ENCODE measurements at regions not wholly inside any gene's neighbourhood (a gene's known extent, or its start where the extent isn't known, plus 50 kb on each side); places are given as distances from the start of the nearest gene placed in this dataset.
A peak's percentile ranks its signal among the peaks of the same experiment; 100 is the strongest.

DNA sequence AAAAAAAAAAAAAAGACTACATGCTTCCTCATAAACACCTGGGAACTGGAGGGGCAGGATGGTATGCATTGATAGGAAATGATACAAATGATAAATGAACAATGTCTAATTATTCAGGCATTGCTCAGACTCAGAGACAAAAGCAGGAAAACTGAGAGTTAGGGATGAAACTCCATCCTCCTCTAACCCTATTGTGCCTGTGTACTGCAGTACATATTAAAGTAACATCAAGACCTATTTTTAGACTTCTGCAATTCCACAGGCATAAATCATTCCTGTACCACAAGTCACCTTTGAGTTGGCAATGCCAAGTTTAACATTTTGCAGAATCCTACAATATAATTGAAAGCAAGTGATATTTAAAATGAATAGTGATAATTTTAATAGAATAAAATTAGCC lies 156.5 kb upstream of the USP15 start:
- no peaks in the 10 kb centered on the region for H3K79me2 ChIP-seq (ENCODE audit: insufficient read depth, low read length)
- H4K20me1 ChIP-seq (ENCODE audit: insufficient read depth, low read length) = no peaks in the 10 kb centered on the region
- H3K4me3 Mint-ChIP-seq = no peak overlapping the region
- peaks cover 9 to 12% of the 10 kb centered on the region in 2 donors for H3K4me1 ChIP-seq (ENCODE audit: control insufficient read depth in 1 of 2, insufficient read depth in 2 of 2, low read length in 2 of 2)
- no peaks in the 10 kb centered on the region for H3K9me3 ChIP-seq (replicated peaks in 1 of 2; ENCODE audit: control insufficient read depth in 1 of 2, insufficient read depth in 1 of 2, low read length in 2 of 2)
- H3K9me3 Mint-ChIP-seq = peaks cover 0 to 4% (median 0%) of the 10 kb centered on the region in 7 donors
- H2AFZ ChIP-seq (ENCODE audit: insufficient read depth, low read depth, low read length, poor library complexity, severe bottlenecking) = no peak overlapping the region
- H3K4me1 Mint-ChIP-seq = peaks cover 16% of the 10 kb centered on the region
- no peak overlapping the region for H3K4me3 ChIP-seq (replicated peaks in 1 of 3; ENCODE audit: low read depth in 2 of 3, low read length in 3 of 3)
- DNase-seq = no peak
- H3K27me3 ChIP-seq (ENCODE audit: control insufficient read depth in 2 of 2, insufficient read depth in 2 of 2, low read length in 2 of 2) = no peaks in the 10 kb centered on the region
- no peak overlapping the region for H3K27ac Mint-ChIP-seq
- H3K27me3 Mint-ChIP-seq (ENCODE audit: low read depth in 3 of 3) = no peaks in the 10 kb centered on the region
- intact Hi-C loops (cut with micrococcal nuclease) = no loop called here
- no peak overlapping the region for H3K9ac ChIP-seq (ENCODE audit: insufficient read depth, low read length, poor library complexity, severe bottlenecking)
- H3K36me3 ChIP-seq (replicated peaks in 1 of 2; ENCODE audit: control insufficient read depth in 1 of 2, insufficient read depth in 2 of 2, low read length in 2 of 2) = no peaks in the 10 kb centered on the region
- H3K4me2 ChIP-seq (replicated peaks; ENCODE audit: extremely low read depth, low read length, poor library complexity, severe bottlenecking) = no peak overlapping the region
- no peak overlapping the region for H3K27ac ChIP-seq (ENCODE audit: low read depth in 1 of 2, low read length in 2 of 2)
- no peaks in the 10 kb centered on the region for H3K36me3 Mint-ChIP-seq
- TF ChIP-seq, protein P1, sequence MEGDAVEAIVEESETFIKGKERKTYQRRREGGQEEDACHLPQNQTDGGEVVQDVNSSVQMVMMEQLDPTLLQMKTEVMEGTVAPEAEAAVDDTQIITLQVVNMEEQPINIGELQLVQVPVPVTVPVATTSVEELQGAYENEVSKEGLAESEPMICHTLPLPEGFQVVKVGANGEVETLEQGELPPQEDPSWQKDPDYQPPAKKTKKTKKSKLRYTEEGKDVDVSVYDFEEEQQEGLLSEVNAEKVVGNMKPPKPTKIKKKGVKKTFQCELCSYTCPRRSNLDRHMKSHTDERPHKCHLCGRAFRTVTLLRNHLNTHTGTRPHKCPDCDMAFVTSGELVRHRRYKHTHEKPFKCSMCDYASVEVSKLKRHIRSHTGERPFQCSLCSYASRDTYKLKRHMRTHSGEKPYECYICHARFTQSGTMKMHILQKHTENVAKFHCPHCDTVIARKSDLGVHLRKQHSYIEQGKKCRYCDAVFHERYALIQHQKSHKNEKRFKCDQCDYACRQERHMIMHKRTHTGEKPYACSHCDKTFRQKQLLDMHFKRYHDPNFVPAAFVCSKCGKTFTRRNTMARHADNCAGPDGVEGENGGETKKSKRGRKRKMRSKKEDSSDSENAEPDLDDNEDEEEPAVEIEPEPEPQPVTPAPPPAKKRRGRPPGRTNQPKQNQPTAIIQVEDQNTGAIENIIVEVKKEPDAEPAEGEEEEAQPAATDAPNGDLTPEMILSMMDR (IDR thresholded peaks at IDR 0.05) = no peak

DNA sequence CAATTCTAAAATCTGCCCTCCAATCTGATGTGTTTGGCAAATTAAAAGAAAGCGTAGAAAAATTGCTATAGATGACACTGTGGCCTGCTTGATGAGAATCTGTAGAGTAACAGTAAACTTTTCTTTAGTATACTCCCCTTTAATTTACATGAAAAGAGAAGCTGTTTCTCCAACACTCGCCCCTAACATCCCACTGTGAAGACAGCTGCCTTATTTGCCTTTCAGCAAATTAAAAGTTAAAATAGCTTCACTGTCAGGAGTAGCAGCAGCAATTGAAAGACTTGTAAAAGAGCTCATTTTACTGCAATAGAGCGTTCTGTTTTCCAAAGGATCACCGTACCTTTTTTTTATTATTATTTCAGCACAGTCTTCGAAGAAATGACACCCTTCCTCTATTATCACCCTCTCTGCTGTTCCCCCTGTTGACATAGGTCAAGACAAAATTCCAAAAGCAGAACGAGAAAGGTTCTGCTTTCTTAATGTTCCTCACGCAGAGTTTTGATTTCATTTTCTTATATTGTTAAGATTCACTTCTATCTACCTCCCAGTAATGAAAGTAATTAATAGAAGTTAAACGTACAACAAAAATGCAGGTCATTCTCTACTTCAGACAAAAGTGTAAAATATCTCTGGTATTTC lies 153.5 kb upstream of the USP15 start:
- H3K27ac Mint-ChIP-seq = peak overlapping the region; percentile 27 to 84 (median 71)
- no peaks in the 10 kb centered on the region for H3K36me3 Mint-ChIP-seq
- H3K27me3 Mint-ChIP-seq (ENCODE audit: low read depth in 3 of 3) = no peaks in the 10 kb centered on the region
- H3K27me3 ChIP-seq (ENCODE audit: control insufficient read depth in 2 of 2, insufficient read depth in 2 of 2, low read length in 2 of 2) = no peaks in the 10 kb centered on the region
- no peaks in the 10 kb centered on the region for H3K9me3 ChIP-seq (replicated peaks in 1 of 2; ENCODE audit: control insufficient read depth in 1 of 2, insufficient read depth in 1 of 2, low read length in 2 of 2)
- peak overlapping the region; percentile 20 to 55 for H3K4me3 Mint-ChIP-seq
- no peak overlapping the region for H2AFZ ChIP-seq (ENCODE audit: insufficient read depth, low read depth, low read length, poor library complexity, severe bottlenecking)
- TF ChIP-seq, protein P1 (IDR thresholded peaks at IDR 0.05) = no peak
- no peaks in the 10 kb centered on the region for H3K36me3 ChIP-seq (replicated peaks in 1 of 2; ENCODE audit: control insufficient read depth in 1 of 2, insufficient read depth in 2 of 2, low read length in 2 of 2)
- peaks cover 9 to 12% of the 10 kb centered on the region in 2 donors for H3K4me1 ChIP-seq (ENCODE audit: control insufficient read depth in 1 of 2, insufficient read depth in 2 of 2, low read length in 2 of 2)
- peak; percentile 32 to 42 (median 35) for DNase-seq
- H3K4me1 Mint-ChIP-seq = peaks cover 16% of the 10 kb centered on the region
- peak overlapping the region; percentile 61 for H3K4me2 ChIP-seq (replicated peaks; ENCODE audit: extremely low read depth, low read length, poor library complexity, severe bottlenecking)
- peak overlapping the region in 2 of 3 experiments; percentile 7 to 49 for H3K4me3 ChIP-seq (replicated peaks in 1 of 3; ENCODE audit: low read depth in 2 of 3, low read length in 3 of 3)
- no peaks in the 10 kb centered on the region for H3K79me2 ChIP-seq (ENCODE audit: insufficient read depth, low read length)
- WGBS (ENCODE audit: insufficient coverage) = 12% methylated on average over 3 of the region's 8 CpGs
- H4K20me1 ChIP-seq (ENCODE audit: insufficient read depth, low read length) = no peaks in the 10 kb centered on the region
- H3K9me3 Mint-ChIP-seq = peaks cover 0 to 7% (median 1%) of the 10 kb centered on the region in 7 donors
- intact Hi-C loops (cut with micrococcal nuclease) = no loop called here
- no peak overlapping the region for H3K9ac ChIP-seq (ENCODE audit: insufficient read depth, low read length, poor library complexity, severe bottlenecking)
- H3K27ac ChIP-seq (ENCODE audit: low read depth in 1 of 2, low read length in 2 of 2) = peak overlapping the region in 1 of 2 donors; percentile 30

Data from CD14-positive monocyte (primary cell).